ENCODE measurements at regions not wholly inside any gene's neighbourhood (a gene's known extent, or its start where the extent isn't known, plus 50 kb on each side); places are given as distances from the start of the nearest gene placed in this dataset.

DNA sequence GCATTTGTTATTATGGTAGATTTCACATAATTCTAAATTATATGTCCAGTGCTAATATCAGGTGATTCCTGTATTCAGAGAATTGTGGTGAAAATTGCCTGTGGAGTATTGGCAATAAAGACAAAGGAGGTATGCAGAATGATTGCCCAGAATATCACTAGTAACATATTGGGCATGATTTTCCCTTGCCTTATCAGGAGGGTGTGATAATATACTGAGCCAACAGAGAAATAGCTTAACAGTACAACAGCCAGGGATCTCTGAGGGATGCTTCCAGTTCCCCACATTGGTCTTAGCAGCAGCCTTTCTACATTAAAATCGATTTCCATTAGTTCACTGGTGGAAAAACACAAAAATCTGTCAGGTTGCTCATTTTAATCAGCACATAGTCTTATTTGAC is 122.9 kb upstream of the COL3A1 start:
- Mint-ChIP-seq H3K36me3 (ENCODE audit: low read depth) (no peaks in the 10 kb centered on the region), H3K9me3 (ENCODE audit: low read depth) (peaks cover 5% of the 10 kb centered on the region), H3K4me3 (ENCODE audit: unreplicated experiment) (no peak overlapping the region), H3K27me3 (ENCODE audit: low read depth) (no peaks in the 10 kb centered on the region), H3K4me1 (ENCODE audit: low read depth) (peaks cover 24% of the 10 kb centered on the region), H3K27ac (ENCODE audit: unreplicated experiment) (no peak overlapping the region)
- TF ChIP-seq, protein P1, sequence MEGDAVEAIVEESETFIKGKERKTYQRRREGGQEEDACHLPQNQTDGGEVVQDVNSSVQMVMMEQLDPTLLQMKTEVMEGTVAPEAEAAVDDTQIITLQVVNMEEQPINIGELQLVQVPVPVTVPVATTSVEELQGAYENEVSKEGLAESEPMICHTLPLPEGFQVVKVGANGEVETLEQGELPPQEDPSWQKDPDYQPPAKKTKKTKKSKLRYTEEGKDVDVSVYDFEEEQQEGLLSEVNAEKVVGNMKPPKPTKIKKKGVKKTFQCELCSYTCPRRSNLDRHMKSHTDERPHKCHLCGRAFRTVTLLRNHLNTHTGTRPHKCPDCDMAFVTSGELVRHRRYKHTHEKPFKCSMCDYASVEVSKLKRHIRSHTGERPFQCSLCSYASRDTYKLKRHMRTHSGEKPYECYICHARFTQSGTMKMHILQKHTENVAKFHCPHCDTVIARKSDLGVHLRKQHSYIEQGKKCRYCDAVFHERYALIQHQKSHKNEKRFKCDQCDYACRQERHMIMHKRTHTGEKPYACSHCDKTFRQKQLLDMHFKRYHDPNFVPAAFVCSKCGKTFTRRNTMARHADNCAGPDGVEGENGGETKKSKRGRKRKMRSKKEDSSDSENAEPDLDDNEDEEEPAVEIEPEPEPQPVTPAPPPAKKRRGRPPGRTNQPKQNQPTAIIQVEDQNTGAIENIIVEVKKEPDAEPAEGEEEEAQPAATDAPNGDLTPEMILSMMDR (IDR thresholded peaks at IDR 0.05), result no peak
- no peak for DNase-seq (ENCODE audit: low spot score)

DNA sequence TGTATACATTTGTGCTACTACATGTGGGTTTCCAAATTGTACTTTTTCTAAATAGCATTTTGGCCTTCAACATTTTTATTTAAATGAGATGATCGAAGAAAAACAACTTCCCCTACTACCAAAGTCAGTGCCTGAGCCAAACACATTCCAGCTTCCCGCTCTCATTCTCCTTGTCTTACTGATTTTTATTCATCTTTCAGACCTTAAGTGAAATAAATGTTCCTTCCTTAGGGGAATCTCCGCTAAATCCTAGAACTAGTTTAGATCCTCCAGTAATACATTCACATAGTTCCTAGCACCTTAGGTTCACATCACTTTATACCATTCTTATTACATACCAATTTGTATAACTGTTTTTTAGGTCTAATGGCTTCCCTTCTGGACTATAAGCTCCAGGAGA is 122.3 kb upstream of the COL3A1 start:
- no peak for DNase-seq (ENCODE audit: low spot score)
- Mint-ChIP-seq H3K27me3 (ENCODE audit: low read depth) (no peaks in the 10 kb centered on the region), H3K36me3 (ENCODE audit: low read depth) (no peaks in the 10 kb centered on the region), H3K4me3 (ENCODE audit: unreplicated experiment) (no peak overlapping the region), H3K4me1 (ENCODE audit: low read depth) (peaks cover 24% of the 10 kb centered on the region), H3K27ac (ENCODE audit: unreplicated experiment) (no peak overlapping the region), H3K9me3 (ENCODE audit: low read depth) (no peaks in the 10 kb centered on the region)
- TF ChIP-seq, protein P1 (IDR thresholded peaks at IDR 0.05), result no peak

DNA sequence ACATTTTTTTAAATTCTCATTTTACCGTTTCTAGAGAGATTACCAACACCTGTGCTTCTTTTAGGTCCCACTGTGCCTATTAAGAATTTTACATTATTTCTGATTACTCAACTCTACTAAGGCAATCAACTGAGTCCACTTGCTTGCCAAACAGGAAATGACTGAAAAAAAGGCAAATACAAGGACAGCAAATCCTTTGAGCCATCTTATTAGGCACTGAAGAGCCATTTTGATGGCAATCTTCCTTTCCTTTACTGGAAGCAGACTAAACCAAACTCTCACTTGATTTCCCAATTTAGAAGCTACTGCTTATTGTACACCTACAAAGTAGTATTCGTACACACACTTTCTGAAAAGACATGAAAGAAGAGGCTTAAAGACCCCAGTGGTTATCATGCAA is 121.4 kb upstream of the COL3A1 start:
- no peaks in the 10 kb centered on the region for H3K9me3 Mint-ChIP-seq (ENCODE audit: low read depth)
- TF ChIP-seq, protein P1 (IDR thresholded peaks at IDR 0.05), result no peak
- no peak for DNase-seq (ENCODE audit: low spot score)
- peaks cover 24% of the 10 kb centered on the region for H3K4me1 Mint-ChIP-seq (ENCODE audit: low read depth)
- no peak overlapping the region for H3K4me3 Mint-ChIP-seq (ENCODE audit: unreplicated experiment)
- no peaks in the 10 kb centered on the region for H3K36me3 Mint-ChIP-seq (ENCODE audit: low read depth)
- no peaks in the 10 kb centered on the region for H3K27me3 Mint-ChIP-seq (ENCODE audit: low read depth)
- no peak overlapping the region for H3K27ac Mint-ChIP-seq (ENCODE audit: unreplicated experiment)

DNA sequence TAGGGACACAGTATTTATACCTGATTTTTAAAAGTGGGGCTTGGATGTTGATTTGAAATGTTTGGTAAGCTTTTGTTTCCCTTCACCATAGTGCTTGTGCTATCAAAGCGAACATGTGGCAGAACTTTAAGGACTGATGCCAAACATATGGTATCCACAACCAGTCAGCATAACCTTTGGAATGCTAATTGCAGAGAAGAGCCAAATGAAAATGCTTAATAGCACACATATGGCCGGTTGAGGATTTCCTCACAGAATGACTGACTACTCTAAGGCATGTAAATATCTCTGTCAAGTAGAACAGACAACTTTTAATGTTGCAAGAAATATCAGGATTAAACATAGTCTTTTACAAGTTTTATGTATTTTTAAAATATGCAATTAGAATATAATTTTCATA is 120.9 kb upstream of the COL3A1 start:
- no peak for DNase-seq (ENCODE audit: low spot score)
- TF ChIP-seq, protein P1 (IDR thresholded peaks at IDR 0.05), result no peak
- no peaks in the 10 kb centered on the region for H3K27me3 Mint-ChIP-seq (ENCODE audit: low read depth)
- H3K4me1 Mint-ChIP-seq (ENCODE audit: low read depth), result peaks cover 19% of the 10 kb centered on the region
- no peak overlapping the region for H3K27ac Mint-ChIP-seq (ENCODE audit: unreplicated experiment)
- no peak overlapping the region for H3K4me3 Mint-ChIP-seq (ENCODE audit: unreplicated experiment)
- H3K9me3 Mint-ChIP-seq (ENCODE audit: low read depth), result no peaks in the 10 kb centered on the region
- no peaks in the 10 kb centered on the region for H3K36me3 Mint-ChIP-seq (ENCODE audit: low read depth)

DNA sequence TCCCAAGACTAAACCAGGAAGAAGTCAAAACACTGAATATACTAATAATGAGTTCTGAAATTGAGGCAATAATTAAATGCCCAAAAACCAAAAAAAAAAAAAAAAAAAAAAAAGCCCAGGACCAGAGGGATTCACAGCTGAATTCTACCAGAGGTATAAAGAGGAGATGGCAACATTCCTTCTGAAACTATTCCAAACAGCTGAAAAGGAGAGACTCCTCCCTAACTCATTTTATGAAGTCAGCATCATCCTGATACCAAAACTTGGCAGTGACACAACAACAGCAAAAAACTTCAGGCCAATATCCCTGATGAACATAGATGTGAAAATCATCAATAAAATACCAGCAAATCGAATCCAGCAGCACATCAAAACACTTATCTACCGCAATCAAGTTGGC is 108.5 kb upstream of the COL3A1 start:
- Mint-ChIP-seq H3K4me3 (ENCODE audit: unreplicated experiment) (no peak overlapping the region), H3K36me3 (ENCODE audit: low read depth) (peaks cover 21% of the 10 kb centered on the region), H3K27ac (ENCODE audit: unreplicated experiment) (no peak overlapping the region), H3K4me1 (ENCODE audit: low read depth) (peaks cover 17% of the 10 kb centered on the region), H3K9me3 (ENCODE audit: low read depth) (peaks cover 36% of the 10 kb centered on the region), H3K27me3 (ENCODE audit: low read depth) (no peaks in the 10 kb centered on the region)
- DNase-seq (ENCODE audit: low spot score), result no peak
- TF ChIP-seq, protein P1 (IDR thresholded peaks at IDR 0.05), result no peak

All from chondrocyte (in vitro differentiated cells).